ENCODE measurements at regions not wholly inside any gene's neighbourhood (a gene's known extent, or its start where the extent isn't known, plus 50 kb on each side); places are given as distances from the start of the nearest gene placed in this dataset.

DNA sequence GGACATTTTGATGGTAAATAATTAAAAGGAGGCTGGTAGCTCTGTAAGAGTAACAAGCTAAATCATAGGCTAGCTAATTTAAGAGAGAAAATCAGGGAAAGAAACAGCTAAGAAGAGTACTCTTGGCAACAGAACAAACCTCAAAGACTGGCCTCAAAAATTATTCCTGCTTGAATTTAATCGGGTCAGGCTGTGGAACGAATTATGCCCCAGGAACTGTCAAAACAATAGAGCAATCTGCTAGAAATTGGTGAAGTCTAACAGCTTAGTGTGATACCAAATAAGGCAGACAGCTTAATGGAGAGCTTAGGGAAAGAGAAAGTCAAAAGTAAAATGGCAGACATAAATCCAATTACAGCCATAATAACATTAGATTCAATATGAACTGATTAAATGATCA is 215.7 kb downstream of the MREG start:
- TF ChIP-seq, protein P1, sequence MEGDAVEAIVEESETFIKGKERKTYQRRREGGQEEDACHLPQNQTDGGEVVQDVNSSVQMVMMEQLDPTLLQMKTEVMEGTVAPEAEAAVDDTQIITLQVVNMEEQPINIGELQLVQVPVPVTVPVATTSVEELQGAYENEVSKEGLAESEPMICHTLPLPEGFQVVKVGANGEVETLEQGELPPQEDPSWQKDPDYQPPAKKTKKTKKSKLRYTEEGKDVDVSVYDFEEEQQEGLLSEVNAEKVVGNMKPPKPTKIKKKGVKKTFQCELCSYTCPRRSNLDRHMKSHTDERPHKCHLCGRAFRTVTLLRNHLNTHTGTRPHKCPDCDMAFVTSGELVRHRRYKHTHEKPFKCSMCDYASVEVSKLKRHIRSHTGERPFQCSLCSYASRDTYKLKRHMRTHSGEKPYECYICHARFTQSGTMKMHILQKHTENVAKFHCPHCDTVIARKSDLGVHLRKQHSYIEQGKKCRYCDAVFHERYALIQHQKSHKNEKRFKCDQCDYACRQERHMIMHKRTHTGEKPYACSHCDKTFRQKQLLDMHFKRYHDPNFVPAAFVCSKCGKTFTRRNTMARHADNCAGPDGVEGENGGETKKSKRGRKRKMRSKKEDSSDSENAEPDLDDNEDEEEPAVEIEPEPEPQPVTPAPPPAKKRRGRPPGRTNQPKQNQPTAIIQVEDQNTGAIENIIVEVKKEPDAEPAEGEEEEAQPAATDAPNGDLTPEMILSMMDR (IDR thresholded peaks at IDR 0.05; ENCODE audit: low read length), result no peak
- no peak for TF ChIP-seq EZH2 (IDR thresholded peaks at IDR 0.05; ENCODE audit: borderline replicate concordance, low read length)
